ENCODE measurements at regions not wholly inside any gene's neighbourhood (a gene's known extent, or its start where the extent isn't known, plus 50 kb on each side); places are given as distances from the start of the nearest gene placed in this dataset.

DNA sequence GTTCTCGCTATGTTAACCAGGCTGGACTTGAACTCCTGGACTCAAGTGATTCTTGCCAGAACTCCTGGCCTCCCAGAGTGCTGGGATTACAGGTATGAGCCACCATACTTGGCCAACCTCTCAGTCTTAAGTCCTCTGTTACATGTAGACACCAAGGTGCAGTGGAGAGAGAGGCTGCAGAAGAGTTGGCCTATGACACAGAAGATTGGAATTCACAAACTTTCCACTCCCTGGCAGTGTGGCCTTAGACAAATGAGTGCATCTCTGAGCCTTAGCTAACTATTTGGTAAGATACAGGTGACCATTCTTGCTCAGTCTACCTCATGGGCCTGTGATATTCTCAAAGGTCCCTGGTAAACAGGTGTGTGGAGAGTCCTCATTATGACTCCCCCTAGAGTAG is 159.7 kb downstream of the MYCN start:
- TF ChIP-seq FOXA1 (IDR thresholded peaks at IDR 0.05): no peak
- H3K4me3 ChIP-seq (ENCODE audit: low read depth in 1 of 3, low read length in 3 of 3): no peak overlapping the region
- H3K27me3 ChIP-seq (ENCODE audit: control insufficient read depth in 4 of 4, insufficient read depth in 4 of 4, low read length in 3 of 4): no peaks in the 10 kb centered on the region
- no peaks in the 10 kb centered on the region for H3K36me3 ChIP-seq (ENCODE audit: control insufficient read depth in 4 of 4, insufficient read depth in 3 of 4, low read depth in 1 of 4, low read length in 3 of 4)
- peaks cover 3 to 22% (median 10%) of the 10 kb centered on the region in 4 donors for H3K4me1 ChIP-seq (ENCODE audit: control insufficient read depth in 4 of 4, insufficient read depth in 4 of 4, low read length in 3 of 4)
- H3K9me3 ChIP-seq (ENCODE audit: control insufficient read depth in 4 of 4, low read length in 3 of 4): no peaks in the 10 kb centered on the region
- DNase-seq (ENCODE audit: low spot score): no peak
- H3K9ac ChIP-seq (ENCODE audit: low read depth in 1 of 2, low read length in 2 of 2): no peak overlapping the region
- no peak overlapping the region for H3K27ac ChIP-seq (ENCODE audit: low read depth in 1 of 2, low read length in 2 of 2)
- 93% methylated on average over 1 of the region's 1 CpG for WGBS

DNA sequence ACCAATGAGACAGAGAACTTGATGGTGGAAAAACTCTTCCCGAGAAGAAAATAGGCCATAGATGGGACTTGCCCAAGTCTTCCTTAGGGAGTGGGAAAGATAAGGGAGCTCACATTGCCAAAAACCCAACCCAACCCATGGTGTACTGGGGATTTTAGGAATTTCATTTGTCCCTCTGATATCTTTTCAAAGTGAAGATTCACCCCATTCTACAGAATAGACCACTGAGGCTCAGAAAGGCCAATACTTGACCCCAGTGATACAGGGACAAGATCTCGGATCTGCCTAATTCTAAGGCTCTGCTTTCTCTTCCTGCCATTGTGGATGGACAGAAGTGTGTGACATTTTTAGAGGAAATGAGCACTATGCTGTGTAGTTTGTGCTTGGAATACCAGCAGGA is 159.0 kb downstream of the MYCN start:
- TF ChIP-seq YY1 (IDR thresholded peaks at IDR 0.05) (no peak), JUND (IDR thresholded peaks at IDR 0.05) (no peak), SP1 (IDR thresholded peaks at IDR 0.05) (no peak), FOXA2 (IDR thresholded peaks at IDR 0.05) (no peak), TAF1 (conservative IDR thresholded peaks at IDR 0.05) (no peak), FOXA1 (IDR thresholded peaks at IDR 0.05) (no peak), RAD21 (IDR thresholded peaks at IDR 0.05) (no peak), HNF4G (IDR thresholded peaks at IDR 0.05) (no peak), GABPA (IDR thresholded peaks at IDR 0.05 in 1 of 2, conservative IDR thresholded peaks at IDR 0.05 in 1 of 2) (no peak), EGR1 (IDR thresholded peaks at IDR 0.05; ENCODE audit: low read depth in 2 of 2) (no peak), RXRA (IDR thresholded peaks at IDR 0.05) (no peak), NR2F2 (IDR thresholded peaks at IDR 0.05) (no peak), HNF4A (conservative IDR thresholded peaks at IDR 0.05) (no peak)
- TF ChIP-seq, protein P1, sequence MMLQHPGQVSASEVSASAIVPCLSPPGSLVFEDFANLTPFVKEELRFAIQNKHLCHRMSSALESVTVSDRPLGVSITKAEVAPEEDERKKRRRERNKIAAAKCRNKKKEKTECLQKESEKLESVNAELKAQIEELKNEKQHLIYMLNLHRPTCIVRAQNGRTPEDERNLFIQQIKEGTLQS (IDR thresholded peaks at IDR 0.05): no peak
- TF ChIP-seq, protein P2, sequence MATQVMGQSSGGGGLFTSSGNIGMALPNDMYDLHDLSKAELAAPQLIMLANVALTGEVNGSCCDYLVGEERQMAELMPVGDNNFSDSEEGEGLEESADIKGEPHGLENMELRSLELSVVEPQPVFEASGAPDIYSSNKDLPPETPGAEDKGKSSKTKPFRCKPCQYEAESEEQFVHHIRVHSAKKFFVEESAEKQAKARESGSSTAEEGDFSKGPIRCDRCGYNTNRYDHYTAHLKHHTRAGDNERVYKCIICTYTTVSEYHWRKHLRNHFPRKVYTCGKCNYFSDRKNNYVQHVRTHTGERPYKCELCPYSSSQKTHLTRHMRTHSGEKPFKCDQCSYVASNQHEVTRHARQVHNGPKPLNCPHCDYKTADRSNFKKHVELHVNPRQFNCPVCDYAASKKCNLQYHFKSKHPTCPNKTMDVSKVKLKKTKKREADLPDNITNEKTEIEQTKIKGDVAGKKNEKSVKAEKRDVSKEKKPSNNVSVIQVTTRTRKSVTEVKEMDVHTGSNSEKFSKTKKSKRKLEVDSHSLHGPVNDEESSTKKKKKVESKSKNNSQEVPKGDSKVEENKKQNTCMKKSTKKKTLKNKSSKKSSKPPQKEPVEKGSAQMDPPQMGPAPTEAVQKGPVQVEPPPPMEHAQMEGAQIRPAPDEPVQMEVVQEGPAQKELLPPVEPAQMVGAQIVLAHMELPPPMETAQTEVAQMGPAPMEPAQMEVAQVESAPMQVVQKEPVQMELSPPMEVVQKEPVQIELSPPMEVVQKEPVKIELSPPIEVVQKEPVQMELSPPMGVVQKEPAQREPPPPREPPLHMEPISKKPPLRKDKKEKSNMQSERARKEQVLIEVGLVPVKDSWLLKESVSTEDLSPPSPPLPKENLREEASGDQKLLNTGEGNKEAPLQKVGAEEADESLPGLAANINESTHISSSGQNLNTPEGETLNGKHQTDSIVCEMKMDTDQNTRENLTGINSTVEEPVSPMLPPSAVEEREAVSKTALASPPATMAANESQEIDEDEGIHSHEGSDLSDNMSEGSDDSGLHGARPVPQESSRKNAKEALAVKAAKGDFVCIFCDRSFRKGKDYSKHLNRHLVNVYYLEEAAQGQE (IDR thresholded peaks at IDR 0.05): no peak
- TF ChIP-seq, protein P3, sequence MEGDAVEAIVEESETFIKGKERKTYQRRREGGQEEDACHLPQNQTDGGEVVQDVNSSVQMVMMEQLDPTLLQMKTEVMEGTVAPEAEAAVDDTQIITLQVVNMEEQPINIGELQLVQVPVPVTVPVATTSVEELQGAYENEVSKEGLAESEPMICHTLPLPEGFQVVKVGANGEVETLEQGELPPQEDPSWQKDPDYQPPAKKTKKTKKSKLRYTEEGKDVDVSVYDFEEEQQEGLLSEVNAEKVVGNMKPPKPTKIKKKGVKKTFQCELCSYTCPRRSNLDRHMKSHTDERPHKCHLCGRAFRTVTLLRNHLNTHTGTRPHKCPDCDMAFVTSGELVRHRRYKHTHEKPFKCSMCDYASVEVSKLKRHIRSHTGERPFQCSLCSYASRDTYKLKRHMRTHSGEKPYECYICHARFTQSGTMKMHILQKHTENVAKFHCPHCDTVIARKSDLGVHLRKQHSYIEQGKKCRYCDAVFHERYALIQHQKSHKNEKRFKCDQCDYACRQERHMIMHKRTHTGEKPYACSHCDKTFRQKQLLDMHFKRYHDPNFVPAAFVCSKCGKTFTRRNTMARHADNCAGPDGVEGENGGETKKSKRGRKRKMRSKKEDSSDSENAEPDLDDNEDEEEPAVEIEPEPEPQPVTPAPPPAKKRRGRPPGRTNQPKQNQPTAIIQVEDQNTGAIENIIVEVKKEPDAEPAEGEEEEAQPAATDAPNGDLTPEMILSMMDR (IDR thresholded peaks at IDR 0.05; ENCODE audit: low read depth, low read length, missing input control): no peak
- TF ChIP-seq, protein P4, sequence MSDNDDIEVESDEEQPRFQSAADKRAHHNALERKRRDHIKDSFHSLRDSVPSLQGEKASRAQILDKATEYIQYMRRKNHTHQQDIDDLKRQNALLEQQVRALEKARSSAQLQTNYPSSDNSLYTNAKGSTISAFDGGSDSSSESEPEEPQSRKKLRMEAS (IDR thresholded peaks at IDR 0.05): no peak
- TF ChIP-seq, protein P5, sequence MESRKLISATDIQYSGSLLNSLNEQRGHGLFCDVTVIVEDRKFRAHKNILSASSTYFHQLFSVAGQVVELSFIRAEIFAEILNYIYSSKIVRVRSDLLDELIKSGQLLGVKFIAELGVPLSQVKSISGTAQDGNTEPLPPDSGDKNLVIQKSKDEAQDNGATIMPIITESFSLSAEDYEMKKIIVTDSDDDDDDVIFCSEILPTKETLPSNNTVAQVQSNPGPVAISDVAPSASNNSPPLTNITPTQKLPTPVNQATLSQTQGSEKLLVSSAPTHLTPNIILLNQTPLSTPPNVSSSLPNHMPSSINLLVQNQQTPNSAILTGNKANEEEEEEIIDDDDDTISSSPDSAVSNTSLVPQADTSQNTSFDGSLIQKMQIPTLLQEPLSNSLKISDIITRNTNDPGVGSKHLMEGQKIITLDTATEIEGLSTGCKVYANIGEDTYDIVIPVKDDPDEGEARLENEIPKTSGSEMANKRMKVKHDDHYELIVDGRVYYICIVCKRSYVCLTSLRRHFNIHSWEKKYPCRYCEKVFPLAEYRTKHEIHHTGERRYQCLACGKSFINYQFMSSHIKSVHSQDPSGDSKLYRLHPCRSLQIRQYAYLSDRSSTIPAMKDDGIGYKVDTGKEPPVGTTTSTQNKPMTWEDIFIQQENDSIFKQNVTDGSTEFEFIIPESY (IDR thresholded peaks at IDR 0.05): no peak
- H3K4me1 ChIP-seq (ENCODE audit: control insufficient read depth in 4 of 4, insufficient read depth in 4 of 4, low read length in 3 of 4): peaks cover 6 to 20% (median 10%) of the 10 kb centered on the region in 4 donors
- H3K36me3 ChIP-seq (ENCODE audit: control insufficient read depth in 4 of 4, insufficient read depth in 3 of 4, low read depth in 1 of 4, low read length in 3 of 4): no peaks in the 10 kb centered on the region
- no peaks in the 10 kb centered on the region for H3K27me3 ChIP-seq (ENCODE audit: control insufficient read depth in 4 of 4, insufficient read depth in 4 of 4, low read length in 3 of 4)
- DNase-seq (ENCODE audit: low spot score): no peak
- WGBS: 96% methylated on average over 2 of the region's 2 CpGs
- no peak overlapping the region for H3K27ac ChIP-seq (ENCODE audit: low read depth in 1 of 2, low read length in 2 of 2)
- H3K9ac ChIP-seq (ENCODE audit: low read depth in 1 of 2, low read length in 2 of 2): no peak overlapping the region
- no peak overlapping the region for H3K4me3 ChIP-seq (ENCODE audit: low read depth in 1 of 3, low read length in 3 of 3)
- H3K9me3 ChIP-seq (ENCODE audit: control insufficient read depth in 4 of 4, low read length in 3 of 4): no peaks in the 10 kb centered on the region
